Progenitor cell of endocrine pancreas (in vitro differentiated cells): ENCODE measurements at regions not wholly inside any gene's neighbourhood (a gene's known extent, or its start where the extent isn't known, plus 50 kb on each side); places are given as distances from the start of the nearest gene placed in this dataset.
"Not testable (repeated sequence)": the region's sequence is repeated elsewhere in the genome, so short reads cannot be mapped to it uniquely, and the experiment has no call there.

Experiments
- DNase-seq: peaks from one replicate; pipeline ENCODE4 v3.0.0; 2021; ENCODE audit warnings: low spot score; ENCODE audit not compliant: unreplicated experiment
- H3K27ac Mint-ChIP-seq: 2 replicates; pipeline ENCODE4 v1.8.0; 2021; ENCODE audit warnings: mild to moderate bottlenecking, moderate library complexity, mixed read lengths
- H3K27me3 Mint-ChIP-seq: 2 replicates; pipeline ENCODE4 v1.8.0; 2021; ENCODE audit warnings: mixed read lengths
- H3K36me3 Mint-ChIP-seq: 2 replicates; pipeline ENCODE4 v1.8.0; 2022; ENCODE audit warnings: mixed read lengths; ENCODE audit not compliant: insufficient read depth
- H3K4me1 Mint-ChIP-seq: 2 replicates; pipeline ENCODE4 v1.8.0; 2021; ENCODE audit warnings: low read depth, mixed read lengths
- H3K4me3 Mint-ChIP-seq: 2 replicates; pipeline ENCODE4 v1.8.0; 2021; ENCODE audit warnings: low read depth, mild to moderate bottlenecking, moderate library complexity, mixed read lengths
- H3K9me3 Mint-ChIP-seq: 2 replicates; pipeline ENCODE4 v1.8.0; 2021; ENCODE audit warnings: low read depth, mixed read lengths
- CTCF ChIP-seq: fragments of 200-600 bp; sonication (generic); IDR thresholded peaks from one replicate; pipeline ENCODE4 v1.5.0; 2021; ENCODE audit warnings: antibody characterized with exemption, mild to moderate bottlenecking; ENCODE audit not compliant: unreplicated experiment

- Mint-ChIP-seq H3K9me3 (peaks cover 12% of the 10 kb centered on the region), H3K36me3 (no peaks in the 10 kb centered on the region), H3K27me3 (no peaks in the 10 kb centered on the region), H3K27ac (no peak overlapping the region), H3K4me1 (no peaks in the 10 kb centered on the region), H3K4me3 (no peak overlapping the region)
- no peak for TF ChIP-seq CTCF
- no peak for DNase-seq
Observed at GRCh38 chr7:20542594-20542993, 72.9 kb upstream of the ABCB5 start.

- Mint-ChIP-seq H3K4me1 (no peaks in the 10 kb centered on the region), H3K36me3 (no peaks in the 10 kb centered on the region), H3K9me3 (peaks cover 12% of the 10 kb centered on the region), H3K27ac (no peak overlapping the region), H3K4me3 (no peak overlapping the region), H3K27me3 (no peaks in the 10 kb centered on the region)
- no peak for TF ChIP-seq CTCF
- DNase-seq = no peak
Observed at GRCh38 chr7:20543500-20543899, 72.0 kb upstream of the ABCB5 start.

GRCh38 chr7:20545016-20545415 is 70.5 kb upstream of the ABCB5 start:
- DNase-seq = no peak
- Mint-ChIP-seq H3K4me1 (no peaks in the 10 kb centered on the region), H3K27ac (no peak overlapping the region), H3K4me3 (no peak overlapping the region), H3K36me3 (no peaks in the 10 kb centered on the region), H3K9me3 (peaks cover 12% of the 10 kb centered on the region), H3K27me3 (no peaks in the 10 kb centered on the region)
- TF ChIP-seq CTCF = no peak

- not testable (repeated sequence) for DNase-seq, H3K36me3 Mint-ChIP-seq, H3K27me3 Mint-ChIP-seq, H3K9me3 Mint-ChIP-seq, H3K27ac Mint-ChIP-seq, H3K4me3 Mint-ChIP-seq, H3K4me1 Mint-ChIP-seq
Observed at GRCh38 chr7:20546958-20547357, 68.5 kb upstream of the ABCB5 start.

GRCh38 chr7:20554072-20554471 is 61.4 kb upstream of the ABCB5 start:
- Mint-ChIP-seq H3K36me3 (no peaks in the 10 kb centered on the region), H3K4me1 (no peaks in the 10 kb centered on the region), H3K9me3 (no peaks in the 10 kb centered on the region), H3K27me3 (no peaks in the 10 kb centered on the region), H3K4me3 (no peak overlapping the region), H3K27ac (no peak overlapping the region)
- DNase-seq = no peak
- TF ChIP-seq CTCF = no peak

- H3K27me3 Mint-ChIP-seq = no peaks in the 10 kb centered on the region
- H3K27ac Mint-ChIP-seq = no peak overlapping the region
- H3K4me3 Mint-ChIP-seq = no peak overlapping the region
- peaks cover 3% of the 10 kb centered on the region for H3K9me3 Mint-ChIP-seq
- no peak for DNase-seq
- no peaks in the 10 kb centered on the region for H3K4me1 Mint-ChIP-seq
- TF ChIP-seq CTCF = no peak
- H3K36me3 Mint-ChIP-seq = no peaks in the 10 kb centered on the region
Observed at GRCh38 chr7:20556091-20556490, 59.4 kb upstream of the ABCB5 start.
